SK-N-MC (cell line): ENCODE measurements at regions not wholly inside any gene's neighbourhood (a gene's known extent, or its start where the extent isn't known, plus 50 kb on each side); places are given as distances from the start of the nearest gene placed in this dataset.
"Not testable (repeated sequence)": the region's sequence is repeated elsewhere in the genome, so short reads cannot be mapped to it uniquely, and the experiment has no call there.

Experiments used
- EZH2 ChIP-seq: fragments of 200-600 bp; sonication (generic); IDR thresholded peaks from one replicate; pipeline ENCODE4 v1.6.1; 2017; ENCODE audit warnings: antibody characterized with exemption
- POLR2AphosphoS5 ChIP-seq: IDR thresholded peaks from 2 replicates; pipeline ENCODE4 v1.6.1; 2012; ENCODE audit warnings: mild to moderate bottlenecking, low read depth, low read length, borderline replicate concordance

DNA sequence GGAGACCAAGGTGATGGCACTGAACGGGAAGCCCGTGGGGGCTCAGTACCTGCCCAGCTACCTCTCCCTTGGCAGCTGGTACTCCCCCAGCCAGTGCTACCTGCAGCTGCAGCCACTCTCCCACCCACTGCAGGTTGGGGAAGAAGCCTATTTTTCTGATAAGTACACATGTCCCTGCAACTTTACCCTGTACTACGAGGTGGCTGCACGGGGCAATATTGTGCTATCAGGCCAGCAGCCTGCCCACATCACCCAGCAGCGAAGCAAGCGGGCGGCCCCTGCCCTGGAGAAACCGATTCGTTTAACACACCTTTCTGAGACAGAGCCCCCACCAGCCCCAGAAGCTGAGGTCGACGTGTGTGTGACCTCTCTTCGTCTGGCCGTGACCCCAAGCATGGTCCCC lies 1246.2 kb upstream of the PHF14 start:
- TF ChIP-seq EZH2, POLR2AphosphoS5: not testable (repeated sequence)
